ENCODE measurements at regions not wholly inside any gene's neighbourhood (a gene's known extent, or its start where the extent isn't known, plus 50 kb on each side); places are given as distances from the start of the nearest gene placed in this dataset.

- no peak for TF ChIP-seq CTCF (IDR thresholded peaks at IDR 0.05)
- TF ChIP-seq POLR2A (IDR thresholded peaks at IDR 0.05): no peak
Observed at GRCh38 chr14:104464907-104465306, 114.7 kb upstream of the C14orf180 start.

Measured in adrenal gland (tissue), 5 donors.